Endothelial cell of umbilical vein (primary cell): ENCODE measurements at regions not wholly inside any gene's neighbourhood (a gene's known extent, or its start where the extent isn't known, plus 50 kb on each side); places are given as distances from the start of the nearest gene placed in this dataset.

Source experiments
- BruUV-seq: library from RNA; stranded (reverse); fragments of 400-500 nt; replicated peaks from 2 replicates; lab custom pipeline; 2021; lab: Mats Ljungman, UMichigan
- CTCF ChIA-PET: fragments of 300-600, 350-600 bp; sonication (Branson Sonifier 250); formaldehyde crosslinking; loops from one replicate; lab custom pipeline; 2021; ENCODE audit warnings: antibody characterized with exemption, inconsistent platforms; lab: Charles Lee
- POLR2A ChIA-PET: fragments of 300-600, 350-600 bp; sonication (Branson Sonifier 250); formaldehyde crosslinking; loops from one replicate; lab custom pipeline; 2021; ENCODE audit warnings: antibody characterized with exemption, inconsistent platforms; lab: Charles Lee
- DNase-seq: peaks from one replicate; pipeline ENCODE4 v3.0.0-alpha.2; 2011; ENCODE audit warnings: low read depth, low spot score
- FAIRE-seq: peaks from 2 replicates; lab custom pipeline; 2011; peaks lifted over from hg19 to GRCh38; lab: Jason Lieb, UNC
- H2AFZ ChIP-seq: 2 replicates; pipeline ENCODE4 v1.6.0; 2012; ENCODE audit warnings: low read depth, low read length, control low read depth, inconsistent platforms
- H3K27ac ChIP-seq: 2 replicates; pipeline ENCODE4 v1.5.1; 2011; ENCODE audit warnings: low read depth, mild to moderate bottlenecking, control low read depth, low read length, moderate library complexity; ENCODE audit not compliant: insufficient read depth
- H3K27me3 ChIP-seq, 2 experiments: 2 replicates each; pipeline versions ENCODE4 v1.6.0 to v1.6.1; 2011; ENCODE audit warnings: low read length in 2 of 2, mixed read lengths in 1 of 2; ENCODE audit not compliant: control insufficient read depth in 2 of 2, insufficient read depth in 2 of 2
- H3K36me3 ChIP-seq, 2 experiments: 2 replicates in 1 of 2; 3 replicates in 1 of 2; pipeline ENCODE4 v1.5.1; 2011; ENCODE audit warnings: low read length in 2 of 2, mild to moderate bottlenecking in 1 of 2, moderate library complexity in 1 of 2; ENCODE audit not compliant: control insufficient read depth in 2 of 2, insufficient read depth in 2 of 2; ENCODE audit errors: extremely low read depth in 1 of 2
- H3K4me1 ChIP-seq: 3 replicates; pipeline ENCODE4 v1.5.1; 2011; ENCODE audit warnings: mild to moderate bottlenecking, low read length; ENCODE audit not compliant: control insufficient read depth, insufficient read depth; ENCODE audit errors: extremely low read depth
- H3K4me2 ChIP-seq: 2 replicates; pipeline ENCODE4 v1.6.1; 2011; ENCODE audit warnings: low read length, control low read depth, mixed read lengths; ENCODE audit not compliant: insufficient read depth
- H3K4me3 ChIP-seq, 3 experiments: fragments of 200-600 bp in 1 of 3; sonication (generic), shearing (Covaris generic) in 1 of 3; replicated peaks in 1 of 3; 2 replicates each; pipeline ENCODE4 v1.5.1; 2011 to 2016; ENCODE audit warnings: control low read depth in 3 of 3, low read length in 3 of 3, mild to moderate bottlenecking in 2 of 3, inconsistent platforms in 1 of 3, low read depth in 1 of 3, moderate library complexity in 1 of 3; ENCODE audit not compliant: insufficient read depth in 1 of 3
- H3K79me2 ChIP-seq: 2 replicates; pipeline ENCODE4 v1.6.0; 2012; ENCODE audit warnings: low read length, inconsistent platforms; ENCODE audit not compliant: control insufficient read depth, insufficient read depth
- H3K9ac ChIP-seq: replicated peaks from 2 replicates; pipeline ENCODE3; 2011; ENCODE audit warnings: low read length, control low read depth; ENCODE audit not compliant: insufficient read depth; ENCODE audit errors: extremely low read depth
- H3K9me1 ChIP-seq: replicated peaks from 3 replicates; pipeline ENCODE4 v1.6.0; 2011; ENCODE audit warnings: mild to moderate bottlenecking, low read length; ENCODE audit not compliant: control insufficient read depth, insufficient read depth; ENCODE audit errors: extremely low read depth
- H3K9me3 ChIP-seq: replicated peaks from 2 replicates; pipeline ENCODE4 v1.5.1; 2012; ENCODE audit warnings: low read length, inconsistent platforms; ENCODE audit not compliant: control insufficient read depth, insufficient read depth
- H4K20me1 ChIP-seq: replicated peaks from 2 replicates; pipeline ENCODE3; 2011; ENCODE audit warnings: mild to moderate bottlenecking, low read length; ENCODE audit not compliant: control insufficient read depth, insufficient read depth; ENCODE audit errors: extremely low read depth
- EZH2 ChIP-seq: IDR thresholded peaks from 2 replicates; pipeline ENCODE4 v1.6.1; 2012; ENCODE audit warnings: borderline replicate concordance, low read depth, mild to moderate bottlenecking, moderate library complexity, low read length, inconsistent platforms; ENCODE audit not compliant: severe bottlenecking
- FOS ChIP-seq: IDR thresholded peaks from 2 replicates; pipeline ENCODE4 v1.6.1; 2011; ENCODE audit warnings: mild to moderate bottlenecking, low read length, moderate library complexity, borderline replicate concordance; ENCODE audit not compliant: insufficient read depth
- GATA2 ChIP-seq: IDR thresholded peaks from 2 replicates; pipeline ENCODE4 v1.7.0; 2011; ENCODE audit warnings: low read depth, mild to moderate bottlenecking, moderate library complexity, mixed read lengths, low read length; ENCODE audit not compliant: insufficient read length, insufficient read depth
- JUN ChIP-seq: IDR thresholded peaks from 2 replicates; pipeline ENCODE4 v1.6.1; 2011; ENCODE audit warnings: borderline replicate concordance, low read depth; ENCODE audit not compliant: insufficient read length, insufficient read depth
- MYC ChIP-seq: IDR thresholded peaks from one replicate; pipeline ENCODE4 v1.6.1; 2011; ENCODE audit warnings: mild to moderate bottlenecking, low read depth, low read length
- POLR2A ChIP-seq: IDR thresholded peaks from 2 replicates; pipeline ENCODE4 v1.6.1; 2012; ENCODE audit warnings: low read depth, mild to moderate bottlenecking, control low read depth, low read length
- POLR2AphosphoS5 ChIP-seq: IDR thresholded peaks from 2 replicates; pipeline ENCODE4 v1.6.1; 2012; ENCODE audit warnings: low read depth, mild to moderate bottlenecking, control low read depth, low read length, moderate library complexity; ENCODE audit not compliant: insufficient read depth
- dilution Hi-C: fragments of 300-500 bp; cut with MboI; formaldehyde crosslinking; loops from one replicate; pipeline ENCODE4 v1.15.0; 2019; ENCODE audit warnings: low sequenced_read_pairs; ENCODE audit not compliant: extremely low pct_ligation_motif_present
- intact Hi-C: fragments of 100-400 bp; cut with micrococcal nuclease; formaldehyde crosslinking; loops from one replicate; pipeline ENCODE4 v1.10.0; 2022
- TF ChIP-seq, protein P1 (sequence below), 2 donors: IDR thresholded peaks; 1 replicate in 1 of 2; 2 replicates in 1 of 2; pipeline ENCODE4 v1.5.1; 2011; ENCODE audit warnings: low read length in 2 of 2, mild to moderate bottlenecking in 2 of 2, moderate library complexity in 2 of 2, control low read depth in 1 of 2, inconsistent platforms in 1 of 2, low read depth in 1 of 2; ENCODE audit not compliant: insufficient read depth in 1 of 2; ENCODE audit errors: extremely low read depth in 1 of 2
- TF ChIP-seq, protein P2 (sequence below): IDR thresholded peaks from 2 replicates; pipeline ENCODE4 v1.6.1; 2011; ENCODE audit not compliant: insufficient read depth, insufficient read length

DNA sequence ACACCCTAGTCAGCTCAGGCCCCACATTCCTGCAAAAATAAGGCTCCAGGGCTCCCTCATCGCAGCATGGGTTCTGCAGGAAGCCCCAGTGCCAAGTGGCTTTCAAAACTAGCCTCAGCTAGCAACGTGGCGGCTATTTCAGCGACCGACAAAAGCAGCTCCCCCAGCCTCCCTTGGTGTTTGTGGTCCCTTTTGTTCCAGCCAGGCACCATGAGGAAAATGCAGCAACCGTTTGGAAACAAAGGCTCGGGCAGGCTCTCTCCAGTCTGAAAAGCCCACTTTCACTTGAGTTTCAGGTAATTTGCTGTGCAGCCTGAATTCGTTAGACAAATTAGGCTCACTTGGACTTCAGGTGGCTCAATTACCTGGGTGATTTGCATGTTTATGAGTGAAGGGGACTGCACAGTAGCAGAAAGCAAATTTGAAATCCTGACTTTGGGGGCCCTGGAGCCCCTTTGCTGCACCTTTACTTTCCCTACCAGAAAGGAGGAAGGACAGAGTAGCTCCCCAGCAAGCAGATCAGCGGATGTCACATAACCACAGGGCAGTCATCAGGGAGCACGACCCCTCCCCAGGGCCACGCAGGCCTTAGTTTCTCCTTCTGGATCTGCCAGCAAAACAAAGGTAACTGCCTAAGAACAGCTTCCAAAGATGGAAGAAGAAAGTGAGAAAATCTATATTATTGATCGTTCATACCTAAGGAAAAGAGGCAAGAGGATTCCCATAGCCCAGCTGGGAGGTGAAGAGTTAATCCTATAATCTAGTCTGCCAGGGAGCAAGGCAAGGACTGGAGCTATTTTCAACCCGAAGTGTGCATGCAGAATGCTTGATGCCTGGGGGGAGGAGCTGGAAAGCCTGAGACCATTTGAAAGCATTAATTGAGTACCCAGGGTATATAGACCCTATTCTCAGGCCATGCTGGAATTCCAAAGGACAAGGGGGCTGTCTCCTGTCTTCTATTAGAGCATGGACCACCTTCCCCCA lies 143.1 kb upstream of the SDK2 start:
- Histone ChIP-seq H4K20me1 (no peaks in the 10 kb centered on the region), H3K27me3 (no peaks in the 10 kb centered on the region), H3K4me2 (no peak overlapping the region), H3K4me1 (no peaks in the 10 kb centered on the region), H3K36me3 (no peaks in the 10 kb centered on the region), H3K79me2 (no peaks in the 10 kb centered on the region), H3K9ac (no peak overlapping the region), H3K27ac (no peak overlapping the region), H2AFZ (no peak overlapping the region), H3K9me1 (no peaks in the 10 kb centered on the region), H3K9me3 (peaks cover 6% of the 10 kb centered on the region), H3K4me3 (no peak overlapping the region)
- intact Hi-C loops (no loop called here), dilution Hi-C loops (no loop called here)
- no peak for FAIRE-seq
- POLR2A ChIA-PET, result no interaction called here
- BruUV-seq, result no TSS peak
- DNase-seq, result no peak
- TF ChIP-seq POLR2AphosphoS5 (no peak), FOS (no peak), MYC (no peak), GATA2 (no peak), EZH2 (no peak), POLR2A (no peak), JUN (no peak)
- TF ChIP-seq, protein P1, sequence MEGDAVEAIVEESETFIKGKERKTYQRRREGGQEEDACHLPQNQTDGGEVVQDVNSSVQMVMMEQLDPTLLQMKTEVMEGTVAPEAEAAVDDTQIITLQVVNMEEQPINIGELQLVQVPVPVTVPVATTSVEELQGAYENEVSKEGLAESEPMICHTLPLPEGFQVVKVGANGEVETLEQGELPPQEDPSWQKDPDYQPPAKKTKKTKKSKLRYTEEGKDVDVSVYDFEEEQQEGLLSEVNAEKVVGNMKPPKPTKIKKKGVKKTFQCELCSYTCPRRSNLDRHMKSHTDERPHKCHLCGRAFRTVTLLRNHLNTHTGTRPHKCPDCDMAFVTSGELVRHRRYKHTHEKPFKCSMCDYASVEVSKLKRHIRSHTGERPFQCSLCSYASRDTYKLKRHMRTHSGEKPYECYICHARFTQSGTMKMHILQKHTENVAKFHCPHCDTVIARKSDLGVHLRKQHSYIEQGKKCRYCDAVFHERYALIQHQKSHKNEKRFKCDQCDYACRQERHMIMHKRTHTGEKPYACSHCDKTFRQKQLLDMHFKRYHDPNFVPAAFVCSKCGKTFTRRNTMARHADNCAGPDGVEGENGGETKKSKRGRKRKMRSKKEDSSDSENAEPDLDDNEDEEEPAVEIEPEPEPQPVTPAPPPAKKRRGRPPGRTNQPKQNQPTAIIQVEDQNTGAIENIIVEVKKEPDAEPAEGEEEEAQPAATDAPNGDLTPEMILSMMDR (IDR thresholded peaks at IDR 0.05; ENCODE audit: extremely low read depth in 1 of 2, insufficient read depth in 1 of 2, low read depth in 1 of 2, low read length in 2 of 2), result no peak
- TF ChIP-seq, protein P2, sequence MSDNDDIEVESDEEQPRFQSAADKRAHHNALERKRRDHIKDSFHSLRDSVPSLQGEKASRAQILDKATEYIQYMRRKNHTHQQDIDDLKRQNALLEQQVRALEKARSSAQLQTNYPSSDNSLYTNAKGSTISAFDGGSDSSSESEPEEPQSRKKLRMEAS, result no peak
- CTCF ChIA-PET, result no interaction called here
